Upper lobe of left lung (tissue), 4 donors: ENCODE measurements at regions not wholly inside any gene's neighbourhood (a gene's known extent, or its start where the extent isn't known, plus 50 kb on each side); places are given as distances from the start of the nearest gene placed in this dataset.

ENCODE experiments used
- POLR2A ChIP-seq, 4 donors: fragments of 450-650 bp; IDR thresholded peaks; one replicate each; pipeline ENCODE4 v1.5.1; 2016 to 2017; ENCODE audit warnings: antibody characterized with exemption in 4 of 4, mild to moderate bottlenecking in 2 of 4
- TF ChIP-seq, protein P1 (sequence below), 6 experiments: fragments of 450-650 bp in 4 of 6; fragments of 200-600 bp in 2 of 6; sonication (generic) in 2 of 6; IDR thresholded peaks; one replicate each; pipeline ENCODE4 v1.5.1; 2016 to 2019; ENCODE audit warnings: antibody characterized with exemption in 6 of 6

DNA sequence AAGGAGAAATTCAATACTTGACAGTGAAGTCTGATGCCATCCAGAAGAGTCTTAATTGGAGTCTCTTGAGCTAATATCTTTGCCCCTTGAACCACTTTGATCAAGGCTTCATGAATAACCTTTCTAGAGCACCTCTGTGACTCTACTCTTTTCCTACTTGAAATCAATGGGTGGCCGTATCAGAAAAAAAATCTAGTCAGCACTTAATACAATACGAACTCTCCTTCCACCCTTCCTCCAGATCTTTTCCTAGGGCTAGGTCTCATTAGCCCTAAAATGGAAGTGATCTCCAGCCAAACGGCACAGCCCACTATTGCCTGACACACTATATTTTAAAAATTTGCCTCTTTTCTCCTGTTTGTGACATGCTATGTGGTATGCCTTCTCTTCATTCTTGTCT, 129.6 kb upstream of the TLL1 start:
- no peak for TF ChIP-seq POLR2A (IDR thresholded peaks at IDR 0.05)
- TF ChIP-seq, protein P1, sequence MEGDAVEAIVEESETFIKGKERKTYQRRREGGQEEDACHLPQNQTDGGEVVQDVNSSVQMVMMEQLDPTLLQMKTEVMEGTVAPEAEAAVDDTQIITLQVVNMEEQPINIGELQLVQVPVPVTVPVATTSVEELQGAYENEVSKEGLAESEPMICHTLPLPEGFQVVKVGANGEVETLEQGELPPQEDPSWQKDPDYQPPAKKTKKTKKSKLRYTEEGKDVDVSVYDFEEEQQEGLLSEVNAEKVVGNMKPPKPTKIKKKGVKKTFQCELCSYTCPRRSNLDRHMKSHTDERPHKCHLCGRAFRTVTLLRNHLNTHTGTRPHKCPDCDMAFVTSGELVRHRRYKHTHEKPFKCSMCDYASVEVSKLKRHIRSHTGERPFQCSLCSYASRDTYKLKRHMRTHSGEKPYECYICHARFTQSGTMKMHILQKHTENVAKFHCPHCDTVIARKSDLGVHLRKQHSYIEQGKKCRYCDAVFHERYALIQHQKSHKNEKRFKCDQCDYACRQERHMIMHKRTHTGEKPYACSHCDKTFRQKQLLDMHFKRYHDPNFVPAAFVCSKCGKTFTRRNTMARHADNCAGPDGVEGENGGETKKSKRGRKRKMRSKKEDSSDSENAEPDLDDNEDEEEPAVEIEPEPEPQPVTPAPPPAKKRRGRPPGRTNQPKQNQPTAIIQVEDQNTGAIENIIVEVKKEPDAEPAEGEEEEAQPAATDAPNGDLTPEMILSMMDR (IDR thresholded peaks at IDR 0.05), result no peak
